NCI-H2171 (cell line): ENCODE measurements at regions not wholly inside any gene's neighbourhood (a gene's known extent, or its start where the extent isn't known, plus 50 kb on each side); places are given as distances from the start of the nearest gene placed in this dataset.
"Not testable (repeated sequence)": the region's sequence is repeated elsewhere in the genome, so short reads cannot be mapped to it uniquely, and the experiment has no call there.

Source experiments
- DNase-seq: peaks from one replicate; lab custom pipeline; 2025; lab: John Stamatoyannopoulos, UW

DNA sequence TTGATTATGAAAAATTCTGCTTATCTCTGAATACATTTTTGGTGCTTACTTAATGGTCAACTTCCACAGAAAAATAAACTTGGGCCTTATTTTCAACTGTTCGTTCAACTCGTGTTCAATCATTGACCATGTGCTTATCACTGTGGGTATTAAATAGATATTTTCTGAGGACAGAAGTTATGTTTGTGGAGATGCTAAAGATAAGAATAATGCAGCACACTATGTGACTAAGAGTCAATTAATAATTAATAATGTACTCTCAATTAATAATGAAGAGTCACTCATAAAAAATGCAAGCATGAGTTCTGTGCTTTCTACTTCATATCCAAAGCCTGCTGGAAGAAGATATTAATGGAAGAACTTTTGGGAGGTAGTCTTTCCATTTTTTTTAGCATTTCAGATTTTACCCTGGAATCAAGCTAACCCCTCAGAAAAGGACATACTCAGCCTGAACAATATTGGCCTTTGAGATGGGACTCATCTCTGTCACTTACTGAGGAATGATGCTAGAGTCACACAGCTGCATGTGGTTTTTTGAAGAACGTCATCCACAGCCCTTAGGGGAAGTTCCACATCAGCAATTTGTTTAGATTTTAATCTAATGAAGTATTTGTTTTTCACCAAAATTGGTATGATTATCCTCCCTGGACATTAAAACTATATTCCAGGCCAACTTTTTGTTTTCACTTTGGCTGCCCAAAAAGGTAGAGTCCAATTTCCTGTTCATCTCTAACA is 191.9 kb upstream of the CRIM1 start:
- no peak for DNase-seq

DNA sequence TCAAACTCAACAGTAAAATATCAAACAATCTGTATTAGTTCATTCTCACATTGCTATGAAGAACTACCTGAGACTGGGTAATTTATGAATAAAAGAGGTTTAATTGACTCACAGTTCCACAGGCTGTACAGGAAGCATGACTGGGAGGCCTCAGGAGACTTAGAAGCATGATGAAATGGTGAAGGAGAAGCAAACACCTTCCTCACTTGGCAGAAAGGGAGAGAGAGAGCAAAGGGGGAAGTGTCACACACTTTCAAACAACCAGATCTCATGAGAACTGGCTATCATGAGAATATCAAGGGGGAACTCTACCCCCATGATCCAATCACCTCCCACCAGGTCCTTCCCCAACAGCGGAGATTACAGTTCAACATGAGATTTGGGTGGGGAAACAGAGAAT is 198.5 kb upstream of the CRIM1 start:
- not testable (repeated sequence) for DNase-seq

DNA sequence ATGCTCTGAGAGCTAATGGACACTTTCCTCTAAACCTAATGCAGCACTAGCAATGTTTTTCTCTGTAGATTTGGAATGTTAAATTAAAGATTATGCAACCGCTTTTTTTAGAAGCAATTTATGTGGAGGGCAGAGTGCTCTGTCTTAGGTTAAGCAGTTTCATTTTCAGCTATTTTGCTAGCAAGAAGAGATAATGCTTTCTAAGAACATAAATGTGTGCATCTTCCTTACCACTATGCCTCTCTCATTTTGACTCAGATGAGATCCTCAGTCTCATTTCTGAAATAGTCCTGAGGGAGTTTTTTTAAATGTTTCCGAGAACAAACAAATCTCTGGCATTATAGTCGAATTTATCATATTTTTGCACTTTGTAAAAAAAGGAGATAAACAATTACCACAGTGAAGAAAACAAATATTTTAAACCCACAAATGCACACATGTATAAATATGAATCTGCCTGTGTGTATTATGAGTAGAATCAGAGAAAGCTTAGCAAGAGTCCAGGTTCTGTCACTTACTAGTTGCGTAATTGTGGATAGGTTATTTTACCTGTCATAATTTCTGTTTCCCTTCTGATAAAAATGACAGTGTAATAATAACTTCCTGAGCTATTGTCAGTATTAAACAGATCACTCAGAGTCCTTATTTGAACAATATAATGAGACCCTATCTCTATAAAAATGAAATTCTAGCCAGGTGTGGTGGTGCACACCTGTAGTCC is 207.7 kb upstream of the CRIM1 start:
- no peak for DNase-seq

DNA sequence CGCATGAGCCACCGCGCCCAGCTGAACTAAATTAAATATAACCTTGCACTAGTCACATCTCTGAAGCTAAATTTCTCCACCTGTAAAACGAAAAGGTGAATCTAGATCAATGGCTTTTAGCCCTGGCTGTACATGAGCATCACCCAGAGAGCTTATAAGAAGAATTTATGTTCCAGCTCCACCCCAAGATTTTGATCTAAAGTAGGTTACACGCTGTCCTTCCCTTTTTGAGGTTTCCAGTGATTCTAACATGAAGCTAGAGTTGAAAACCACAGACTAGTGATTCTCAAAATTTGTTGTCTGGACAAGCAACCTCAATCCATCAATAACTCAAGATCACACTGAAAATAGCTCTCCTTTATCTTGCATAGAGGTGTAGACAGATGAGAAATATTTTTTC is 208.8 kb upstream of the CRIM1 start:
- no peak for DNase-seq

DNA sequence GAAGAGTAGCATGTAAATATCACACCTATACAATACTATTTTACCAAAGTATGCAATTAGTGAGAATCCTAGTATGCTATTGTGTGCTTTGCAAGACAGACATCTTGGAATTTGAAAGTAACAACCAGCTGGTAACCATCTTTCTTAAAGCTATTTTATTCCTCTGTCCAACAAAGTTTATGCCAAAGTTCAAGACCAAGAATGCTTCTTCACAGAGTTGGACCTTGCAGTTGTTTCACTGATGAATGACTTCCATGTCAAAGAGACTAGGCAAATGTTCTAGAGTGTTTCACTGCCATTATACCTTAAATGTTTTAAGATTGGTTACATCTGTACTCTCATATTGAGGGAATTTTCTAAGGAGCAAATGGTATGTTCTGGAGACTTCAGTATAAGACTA is 215.2 kb upstream of the CRIM1 start:
- DNase-seq, result no peak

DNA sequence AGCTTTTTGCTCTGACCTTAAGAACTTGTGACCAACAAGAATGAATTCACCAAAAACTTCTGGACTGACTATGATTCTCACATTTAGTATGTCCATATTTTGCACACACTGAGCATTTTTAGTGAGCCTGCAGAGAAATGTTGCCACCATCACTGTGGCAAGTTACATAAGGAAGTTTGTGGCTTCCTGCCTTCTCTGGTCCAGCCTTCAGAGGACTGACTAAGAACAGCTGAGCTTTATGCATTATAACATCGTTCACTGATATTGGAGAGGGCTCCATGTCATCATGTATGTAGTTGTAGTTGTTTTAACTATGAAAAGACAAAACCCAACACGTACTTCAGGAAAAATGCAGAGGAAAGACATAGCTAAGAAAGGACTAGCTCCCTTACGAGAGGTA is 218.0 kb upstream of the CRIM1 start:
- no peak for DNase-seq

DNA sequence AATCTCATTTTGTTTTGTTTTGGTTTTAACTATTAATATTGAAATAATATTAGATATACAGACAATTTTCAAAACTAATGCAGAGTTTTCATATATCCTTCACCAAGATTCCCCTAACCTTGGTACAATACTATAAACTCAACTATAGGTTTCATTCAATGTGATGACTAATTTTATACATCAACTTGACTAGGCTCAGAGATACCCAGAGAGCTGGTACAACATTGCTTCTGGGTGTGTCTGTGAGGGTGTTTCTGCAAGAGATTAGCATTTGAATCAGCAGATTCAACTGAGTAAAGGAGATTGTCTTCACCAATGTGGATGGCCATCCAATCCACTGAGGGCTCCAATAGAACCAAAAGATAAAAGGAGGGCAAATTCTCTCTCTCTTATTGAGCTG is 221.3 kb upstream of the CRIM1 start:
- DNase-seq, result no peak

DNA sequence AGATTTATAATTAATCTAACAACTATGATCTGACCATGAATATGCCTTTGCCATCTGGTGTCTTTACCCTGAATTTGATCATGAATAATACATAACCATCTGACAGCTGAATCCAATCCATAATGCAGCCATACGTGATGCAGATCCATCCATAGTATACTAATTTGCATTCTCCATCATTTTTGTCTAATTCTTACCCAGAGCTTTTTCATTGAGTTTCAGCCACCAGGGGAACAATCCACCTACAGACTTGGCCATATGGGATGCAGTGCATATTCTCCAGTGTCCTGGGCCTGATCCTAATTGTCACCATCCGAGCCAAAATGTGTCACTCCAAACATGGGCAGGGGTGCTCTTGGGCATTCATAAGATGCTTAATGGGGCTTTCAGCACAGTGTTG is 227.2 kb upstream of the CRIM1 start:
- DNase-seq, result no peak

DNA sequence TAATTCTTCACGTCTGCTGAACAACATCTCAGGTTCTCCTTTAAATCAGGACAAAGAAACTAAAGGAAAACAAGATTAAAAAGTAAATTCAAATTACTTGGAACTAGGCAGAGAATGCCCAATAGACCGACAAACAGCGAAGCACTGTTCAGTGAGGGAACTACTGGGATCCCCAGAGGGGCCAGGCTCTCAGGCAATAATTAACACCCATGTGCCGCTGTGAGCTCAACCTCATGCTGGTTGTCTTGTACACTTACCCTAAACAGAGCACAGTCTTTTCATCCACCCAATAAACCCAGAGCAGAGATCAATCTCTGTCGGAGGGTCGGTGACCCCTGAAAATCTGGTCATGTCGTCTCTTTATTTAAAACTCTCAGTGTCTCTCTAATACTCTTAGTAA is 229.9 kb upstream of the CRIM1 start:
- no peak for DNase-seq

DNA sequence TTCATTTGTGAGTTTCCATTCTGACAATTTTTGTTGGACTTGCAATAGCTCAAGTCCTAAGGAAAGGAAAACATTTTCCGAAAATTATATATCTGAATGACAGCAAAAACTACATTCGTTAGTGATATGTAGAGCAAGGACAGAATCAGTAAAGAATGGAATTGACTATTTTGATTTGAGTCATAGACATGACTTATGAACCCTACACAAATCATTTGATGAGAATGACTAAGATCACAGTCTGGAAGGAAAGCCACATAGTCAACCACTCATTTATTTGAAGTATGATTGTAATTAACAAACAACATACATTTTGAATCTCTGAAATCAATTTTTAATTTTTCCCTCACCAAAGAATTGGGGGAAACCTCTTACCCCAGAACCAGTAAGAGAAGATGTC is 231.6 kb upstream of the CRIM1 start:
- DNase-seq, result no peak

DNA sequence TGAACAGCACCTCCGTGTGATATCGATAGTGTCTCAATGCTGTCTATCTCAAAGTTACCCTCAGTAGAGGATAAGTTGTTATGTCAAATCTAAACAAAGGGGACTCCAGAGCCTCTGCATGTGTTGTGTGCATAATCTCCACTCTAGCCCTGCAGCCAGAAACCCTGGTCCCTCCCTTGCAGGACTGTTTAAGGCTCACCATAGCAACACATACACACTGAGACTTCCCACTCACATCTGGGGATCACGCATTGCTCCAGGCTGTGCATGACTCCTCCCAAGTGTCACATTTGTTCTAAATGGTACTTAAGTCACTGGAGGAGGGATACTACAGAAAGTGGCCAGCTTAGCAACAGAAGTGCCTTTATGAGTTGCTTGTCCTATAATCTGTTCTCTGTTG is 258.6 kb upstream of the CRIM1 start:
- no peak for DNase-seq

DNA sequence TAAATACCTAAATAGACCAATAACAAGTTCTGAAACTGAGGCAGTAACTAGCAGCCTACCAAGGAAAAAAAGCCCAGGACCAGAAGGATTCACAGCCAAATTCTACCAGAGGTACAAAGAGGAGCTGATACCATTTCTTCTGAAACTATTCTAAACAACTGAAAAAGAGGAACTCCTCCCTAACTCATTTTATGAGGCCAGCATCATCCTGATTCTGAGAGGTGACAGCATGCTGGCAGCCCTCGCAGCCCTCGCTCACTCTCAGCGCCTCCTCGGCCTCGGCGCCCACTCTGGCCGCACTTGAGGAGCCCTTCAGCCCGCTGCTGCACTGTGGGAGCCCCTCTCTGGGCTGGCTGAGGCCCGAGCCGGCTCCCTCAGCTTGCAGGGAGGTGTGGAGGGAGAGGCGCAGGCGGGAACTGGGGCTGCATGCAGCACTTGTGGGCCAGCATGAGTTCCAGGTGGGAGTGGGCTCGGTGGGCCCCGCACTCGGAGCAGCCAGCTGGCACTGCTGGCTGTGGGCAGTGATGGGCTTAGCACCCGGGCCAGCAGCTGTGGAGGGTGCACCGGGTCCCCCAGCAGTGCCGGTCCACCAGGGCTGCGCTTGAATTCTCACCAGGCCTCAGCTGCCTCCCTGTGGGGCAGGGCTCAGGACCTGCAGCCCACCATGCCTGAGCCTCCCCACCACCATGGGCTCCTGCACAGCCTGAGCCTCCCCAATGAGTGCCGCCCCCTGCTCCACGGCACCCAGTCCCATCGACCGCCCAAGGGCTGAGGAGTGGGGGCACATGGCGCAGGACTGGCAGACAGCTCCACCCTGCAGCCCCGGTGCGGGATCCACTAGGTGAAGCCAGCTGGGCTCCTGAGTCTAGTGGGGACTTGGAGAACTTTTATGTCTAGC is 263.5 kb upstream of the CRIM1 start:
- not testable (repeated sequence) for DNase-seq

DNA sequence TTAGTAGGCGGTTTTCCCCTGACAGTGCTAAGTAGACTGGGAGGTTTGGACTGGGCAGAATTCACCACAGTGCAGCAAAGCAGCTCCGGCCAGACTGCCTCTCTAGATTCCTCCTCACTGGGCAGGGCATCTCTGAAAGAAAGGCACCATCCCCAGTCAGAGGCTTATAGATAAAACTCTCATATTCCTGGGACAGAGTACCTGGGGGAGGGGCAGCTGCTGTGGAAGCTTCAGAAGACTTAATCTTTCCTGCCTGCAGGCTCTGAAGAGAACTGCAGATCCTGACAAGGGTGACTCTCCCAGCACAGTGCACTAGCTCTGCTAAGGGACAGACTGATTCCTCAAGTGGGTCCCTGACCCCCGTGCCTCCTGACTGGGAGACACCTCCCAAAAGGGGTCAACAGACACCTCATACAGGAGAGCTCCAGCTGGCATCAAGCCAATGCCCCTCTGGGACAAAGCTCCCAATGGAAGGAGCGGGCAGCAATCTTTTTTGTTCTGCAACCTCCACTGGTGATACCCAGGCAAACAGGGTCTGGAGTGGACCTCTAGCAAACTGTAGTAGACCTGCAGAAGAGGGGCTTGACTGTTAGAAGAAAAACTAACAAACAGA is 266.8 kb upstream of the CRIM1 start:
- DNase-seq, result no peak

DNA sequence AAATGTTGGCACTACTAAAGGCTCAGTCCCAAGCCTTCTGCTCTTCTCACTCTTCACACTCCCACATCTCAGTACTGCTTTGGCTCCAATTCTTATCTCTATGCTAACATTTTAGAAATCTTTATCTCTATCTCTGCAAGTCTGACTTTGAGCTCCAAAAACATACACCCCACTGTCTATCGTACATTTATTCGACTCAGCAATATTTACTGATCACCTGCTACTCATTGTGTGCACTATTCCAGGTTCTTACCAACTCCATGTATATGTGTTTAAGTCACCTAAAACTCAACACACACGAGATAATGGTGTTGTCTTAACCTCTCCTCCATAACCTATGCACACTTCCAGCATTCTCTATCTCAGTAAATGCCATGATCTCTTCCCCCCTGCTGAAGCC is 268.2 kb upstream of the CRIM1 start:
- no peak for DNase-seq

DNA sequence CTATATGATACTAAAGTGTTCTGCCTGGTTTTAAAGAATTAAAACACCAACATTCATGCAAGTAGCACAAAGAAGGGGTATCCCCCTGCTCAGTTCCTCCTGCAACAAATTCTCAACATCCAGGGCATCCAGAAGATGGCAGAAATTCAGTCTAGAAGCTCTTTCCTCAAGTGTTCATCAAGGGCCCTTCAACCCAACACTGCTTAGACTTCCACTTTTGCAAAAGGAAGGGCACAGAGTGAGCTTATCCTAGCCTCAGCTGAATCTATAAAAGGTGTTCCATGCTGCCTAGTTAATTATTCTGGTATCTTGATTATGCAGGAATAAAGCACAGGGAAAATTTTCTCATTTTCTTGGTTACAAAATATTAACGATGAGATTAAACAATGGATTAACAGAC is 275.8 kb upstream of the CRIM1 start:
- DNase-seq, result no peak

DNA sequence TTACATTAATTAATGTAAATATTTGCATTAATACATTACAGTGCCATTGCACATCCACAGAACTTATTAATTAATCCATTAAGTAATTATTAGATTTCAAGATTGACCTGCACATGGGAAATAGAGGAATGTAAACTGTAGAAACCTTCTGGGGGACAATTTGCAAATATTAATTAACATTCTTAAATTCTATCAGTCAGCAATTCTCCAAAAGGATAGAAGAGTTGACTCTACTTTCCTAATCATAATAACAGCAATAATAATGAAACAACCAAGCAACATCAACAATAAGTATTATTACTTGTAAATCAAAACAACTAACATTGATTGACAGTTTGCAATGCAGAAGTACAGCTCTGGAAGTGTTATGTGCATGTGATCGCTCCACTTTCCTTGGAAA is 281.6 kb upstream of the CRIM1 start:
- DNase-seq, result no peak

DNA sequence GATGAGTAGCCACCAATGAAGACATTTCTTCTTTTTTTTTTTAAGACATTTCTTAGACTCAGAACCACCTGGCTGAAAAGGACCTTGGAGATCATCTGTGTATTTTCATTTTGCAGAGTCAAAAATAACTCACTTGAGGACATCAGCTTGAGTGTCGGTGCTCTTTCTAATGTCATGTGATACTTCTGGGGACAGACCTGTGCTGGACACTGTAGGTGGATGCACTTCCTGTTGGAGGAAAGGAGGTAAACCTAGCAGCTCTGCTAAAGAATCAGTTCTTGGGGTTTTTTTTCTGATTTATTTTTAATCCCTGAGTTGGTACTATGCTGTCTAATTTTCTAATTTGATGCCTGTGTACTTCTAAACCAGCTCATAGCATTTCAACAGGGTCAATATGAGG is 283.9 kb upstream of the CRIM1 start:
- no peak for DNase-seq

DNA sequence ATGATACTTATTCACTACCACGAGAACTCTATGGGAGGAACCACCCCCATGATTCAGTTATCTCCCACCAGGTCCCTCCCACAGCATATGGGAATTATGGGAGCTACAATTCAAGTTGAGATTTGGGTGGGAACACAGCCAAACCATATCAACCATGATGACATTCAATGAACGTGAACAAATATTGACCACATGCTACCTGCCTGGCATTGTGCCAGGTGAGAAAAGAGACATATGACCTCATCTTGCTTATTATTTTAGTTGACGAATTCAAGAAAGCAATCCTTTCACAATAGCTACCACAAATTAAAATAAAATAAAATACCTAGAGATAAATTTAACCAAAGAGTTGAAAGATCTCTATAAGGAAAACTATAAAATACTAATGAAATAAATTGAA is 286.5 kb upstream of the CRIM1 start:
- DNase-seq, result peak; percentile 57

DNA sequence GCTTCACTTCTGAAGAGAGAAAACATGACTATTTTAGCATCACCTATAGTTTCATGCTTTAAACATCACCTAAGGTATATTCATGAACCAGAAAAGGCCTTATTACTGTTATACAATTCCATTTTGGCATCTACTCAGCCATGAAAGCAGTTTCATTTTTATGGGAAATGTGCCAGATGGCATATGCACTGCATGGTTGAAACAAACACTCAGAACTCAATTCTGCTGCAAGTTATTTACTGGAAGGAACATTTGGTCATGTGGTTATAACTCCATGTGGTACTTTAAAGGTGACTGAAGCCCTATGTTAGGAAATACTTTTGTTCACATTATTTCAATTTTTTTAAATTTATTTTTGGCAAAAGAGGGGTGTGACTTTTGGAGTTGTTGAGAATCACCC is 287.5 kb upstream of the CRIM1 start:
- peak; percentile 55 for DNase-seq

DNA sequence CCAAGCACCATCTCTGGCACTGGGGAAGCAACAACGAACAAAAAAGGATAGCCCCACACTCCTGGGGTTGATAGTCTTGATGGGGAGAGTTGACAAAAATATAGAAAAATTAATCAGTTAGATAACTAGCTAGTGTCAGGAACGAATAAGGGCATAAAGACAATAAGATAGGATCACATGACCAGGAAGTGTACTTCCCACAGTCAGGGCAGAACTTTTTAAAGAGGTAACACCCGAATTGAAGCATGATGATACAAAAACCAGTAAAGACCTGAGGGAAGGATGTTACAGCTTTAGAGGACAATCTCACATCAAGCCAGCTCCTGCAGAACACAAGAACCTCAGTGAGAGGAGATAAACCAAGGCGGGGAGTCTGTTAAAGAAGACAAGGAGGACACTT is 295.4 kb upstream of the CRIM1 start:
- DNase-seq, result no peak

DNA sequence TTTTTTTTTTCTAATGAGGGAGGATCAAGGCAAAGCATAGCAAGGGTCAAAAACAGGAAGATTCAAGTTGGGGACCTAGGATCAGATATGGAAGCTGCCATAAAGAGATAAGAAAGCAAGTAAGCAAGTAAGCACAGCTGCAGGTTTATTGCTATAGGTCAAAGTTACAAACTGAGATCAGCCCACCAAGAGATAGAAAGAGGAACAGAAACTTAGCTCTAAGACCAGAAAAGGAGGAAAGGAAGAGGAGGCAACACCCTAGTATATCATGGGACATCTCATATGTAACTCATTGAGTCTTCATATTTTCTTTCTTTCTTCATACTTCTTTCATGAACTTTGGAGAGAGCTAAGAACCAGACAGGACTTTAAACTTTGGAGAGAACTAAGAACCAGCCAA is 295.9 kb upstream of the CRIM1 start:
- no peak for DNase-seq

DNA sequence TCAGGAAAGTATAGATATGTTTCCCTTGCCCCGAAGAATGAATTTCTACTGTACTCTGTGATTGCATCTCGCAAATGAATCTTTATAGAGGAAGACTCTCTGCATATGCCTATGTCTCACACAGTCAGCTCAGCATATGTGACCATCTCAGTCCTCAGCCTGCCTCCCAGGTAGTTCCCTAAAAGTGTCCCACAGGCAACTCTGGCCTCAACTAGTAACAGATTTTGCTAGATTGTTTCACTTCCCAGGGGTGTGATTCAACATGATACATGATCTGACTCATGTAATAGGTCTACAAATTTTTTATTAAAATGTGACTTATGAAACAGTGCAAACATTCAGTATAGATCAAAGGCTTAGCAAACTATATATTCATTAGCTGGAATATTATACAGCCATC is 296.6 kb upstream of the CRIM1 start:
- DNase-seq, result no peak

DNA sequence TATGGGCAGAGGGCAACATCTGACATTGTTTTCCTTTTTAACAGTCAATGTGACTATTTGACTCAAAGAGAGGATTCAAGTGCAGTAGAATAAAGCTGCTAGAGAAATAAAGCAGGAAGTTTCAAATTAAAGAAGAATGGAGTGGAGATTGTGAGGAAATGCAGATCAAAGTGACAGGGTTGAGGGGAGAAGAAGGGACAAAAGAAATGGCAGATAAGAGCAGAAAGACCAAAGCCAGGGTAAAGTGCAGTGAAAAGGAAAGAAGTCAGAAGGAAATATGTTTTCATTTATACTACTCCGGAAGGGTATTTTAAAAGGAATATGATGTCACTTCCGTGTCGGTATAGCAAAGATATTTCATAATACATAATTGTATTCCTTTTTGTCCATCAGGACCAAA is 297.5 kb upstream of the CRIM1 start:
- no peak for DNase-seq
